ENCODE measurements at regions not wholly inside any gene's neighbourhood (a gene's known extent, or its start where the extent isn't known, plus 50 kb on each side); places are given as distances from the start of the nearest gene placed in this dataset.

GRCh38 chr3:131151-131888 lies 65.2 kb upstream of the CHL1 start:
- no peak for DNase-seq

- DNase-seq = no peak
Measured at GRCh38 chr3:132378-132777, 64.2 kb upstream of the CHL1 start.

- DNase-seq = no peak
Measured at GRCh38 chr3:132904-133303, 63.7 kb upstream of the CHL1 start.

GRCh38 chr3:140748-141330 lies 55.7 kb upstream of the CHL1 start:
- DNase-seq = no peak

Data from amygdala (tissue), 56 donors.